IMR-90 (cell line): ENCODE measurements at regions not wholly inside any gene's neighbourhood (a gene's known extent, or its start where the extent isn't known, plus 50 kb on each side); places are given as distances from the start of the nearest gene placed in this dataset.

ENCODE experiments used
- ATAC-seq: fragments of 200-7000 bp; cut with Tn5 transposase; 2 replicates; pipeline ENCODE4 v1.9.1; 2020; ENCODE audit warnings: low read depth, mild to moderate bottlenecking, moderate library complexity
- BruUV-seq: library from RNA; stranded (reverse); fragments of 400-500 nt; replicated peaks from 2 replicates; lab custom pipeline; 2021; lab: Mats Ljungman, UMichigan
- CTCF ChIA-PET: fragments of 300-600 bp; formaldehyde crosslinking; extraction: SDS; loops from one replicate; lab custom pipeline; 2021; ENCODE audit warnings: antibody characterized with exemption; lab: Yijun Ruan, JAX
- POLR2A ChIA-PET: fragments of 300-600 bp; sonication (Branson Sonifier 250); formaldehyde crosslinking; loops from one replicate; lab custom pipeline; 2022; ENCODE audit warnings: antibody characterized with exemption; ENCODE audit not compliant: unreplicated experiment; lab: Charles Lee
- DNase-seq: peaks from one replicate; pipeline ENCODE4 v3.0.0; 2013
- H2AFZ ChIP-seq: replicated peaks from 2 replicates; pipeline ENCODE3; 2013; ENCODE audit warnings: low read length, mild to moderate bottlenecking; ENCODE audit not compliant: poor library complexity
- H2AK5ac ChIP-seq: 2 replicates; pipeline ENCODE4 v1.6.1; 2013; ENCODE audit warnings: low read depth, low read length, inconsistent platforms
- H2AK9ac ChIP-seq: replicated peaks from 2 replicates; pipeline ENCODE3; 2013; ENCODE audit warnings: mild to moderate bottlenecking, low read depth, low read length, moderate library complexity; ENCODE audit not compliant: poor library complexity
- H2BK120ac ChIP-seq: 2 replicates; pipeline ENCODE4 v1.6.1; 2013; ENCODE audit warnings: low read depth, low read length, inconsistent platforms
- H2BK15ac ChIP-seq: 3 replicates; pipeline ENCODE4 v1.6.1; 2013; ENCODE audit warnings: low read depth, low read length, inconsistent platforms
- H2BK20ac ChIP-seq: 2 replicates; pipeline ENCODE4 v1.6.1; 2013; ENCODE audit warnings: low read depth, mild to moderate bottlenecking, inconsistent platforms, low read length, moderate library complexity
- H2BK5ac ChIP-seq: 2 replicates; pipeline ENCODE4 v1.6.1; 2013; ENCODE audit warnings: mild to moderate bottlenecking, low read depth, low read length, inconsistent platforms; ENCODE audit not compliant: poor library complexity, severe bottlenecking
- H3K14ac ChIP-seq: replicated peaks from 2 replicates; pipeline ENCODE4 v1.6.1; 2013; ENCODE audit warnings: low read depth, low read length, inconsistent platforms
- H3K18ac ChIP-seq: 2 replicates; pipeline ENCODE4 v1.6.1; 2013; ENCODE audit warnings: low read depth, low read length, control low read depth
- H3K23ac ChIP-seq: 2 replicates; pipeline ENCODE4 v1.6.1; 2013; ENCODE audit warnings: low read depth, low read length, inconsistent platforms
- H3K27ac ChIP-seq: 2 replicates; pipeline ENCODE4 v1.5.1; 2013; ENCODE audit warnings: mild to moderate bottlenecking, control low read depth, low read length; ENCODE audit not compliant: insufficient read depth
- H3K27me3 ChIP-seq: 2 replicates; pipeline ENCODE4 v1.6.1; 2013; ENCODE audit warnings: low read length; ENCODE audit not compliant: control insufficient read depth, insufficient read depth
- H3K36me3 ChIP-seq: 2 replicates; pipeline ENCODE4 v1.6.1; 2013; ENCODE audit warnings: low read length, mixed read lengths; ENCODE audit not compliant: control insufficient read depth, insufficient read depth
- H3K4ac ChIP-seq: 2 replicates; pipeline ENCODE4 v1.6.1; 2013; ENCODE audit warnings: low read depth, low read length, inconsistent platforms
- H3K4me1 ChIP-seq: 2 replicates; pipeline ENCODE4 v1.6.1; 2013; ENCODE audit warnings: low read length, mixed read lengths; ENCODE audit not compliant: control insufficient read depth, insufficient read depth
- H3K4me2 ChIP-seq: 2 replicates; pipeline ENCODE4 v1.6.1; 2013; ENCODE audit warnings: low read depth, mild to moderate bottlenecking, control low read depth, low read length, moderate library complexity
- H3K4me3 ChIP-seq: 2 replicates; pipeline ENCODE4 v1.5.1; 2013; ENCODE audit warnings: low read depth, mild to moderate bottlenecking, control low read depth, low read length, moderate library complexity; ENCODE audit not compliant: insufficient read depth
- H3K56ac ChIP-seq: 2 replicates; pipeline ENCODE4 v1.6.1; 2013; ENCODE audit warnings: low read length, inconsistent platforms; ENCODE audit not compliant: insufficient read depth; ENCODE audit errors: extremely low read depth
- H3K79me1 ChIP-seq, 2 experiments: 2 replicates each; pipeline ENCODE4 v1.6.1; 2013; ENCODE audit warnings: low read length in 2 of 2, inconsistent platforms in 1 of 2, low read depth in 1 of 2
- H3K9ac ChIP-seq: 2 replicates; pipeline ENCODE4 v1.6.1; 2013; ENCODE audit warnings: low read depth, low read length, control low read depth
- H3K9me1 ChIP-seq: 2 replicates; pipeline ENCODE4 v1.6.1; 2013; ENCODE audit warnings: low read length, inconsistent platforms; ENCODE audit not compliant: insufficient read depth
- H3K9me3 ChIP-seq: 2 replicates; pipeline ENCODE4 v1.6.1; 2013; ENCODE audit warnings: low read length; ENCODE audit not compliant: control insufficient read depth, insufficient read depth
- H4K20me1 ChIP-seq: 2 replicates; pipeline ENCODE4 v1.6.1; 2013; ENCODE audit warnings: low read length, inconsistent platforms; ENCODE audit not compliant: insufficient read depth
- H4K5ac ChIP-seq: 2 replicates; pipeline ENCODE4 v1.6.1; 2013; ENCODE audit warnings: mild to moderate bottlenecking, low read depth, low read length, control low read depth
- H4K8ac ChIP-seq, 2 experiments: 2 replicates each; pipeline ENCODE4 v1.6.1; 2013; ENCODE audit warnings: low read depth in 2 of 2, low read length in 2 of 2, control low read depth in 1 of 2, inconsistent platforms in 1 of 2
- H4K91ac ChIP-seq: 2 replicates; pipeline ENCODE4 v1.6.1; 2013; ENCODE audit warnings: low read depth, low read length, inconsistent platforms; ENCODE audit not compliant: insufficient read depth
- RCOR1 ChIP-seq: IDR thresholded peaks from 2 replicates; pipeline ENCODE4 v1.6.1; 2012; ENCODE audit warnings: mild to moderate bottlenecking, low read length, improper control_type of control experiment; ENCODE audit not compliant: insufficient replicate concordance
- WGBS, 2 experiments: methylation state at CpG; one replicate each; pipeline versions ENCODE4 v1.1.5 to v1.1.7; 2013; ENCODE audit warnings: missing lambda C conversion rate in 2 of 2; ENCODE audit not compliant: insufficient read length in 1 of 2; ENCODE audit errors: extremely low coverage in 2 of 2; 5-methylcytosine and 5-hydroxymethylcytosine counted together
- dilution Hi-C: fragments of 300-500 bp; cut with HindIII; formaldehyde crosslinking; loops from one replicate; pipeline ENCODE4 v1.14.3; 2018; ENCODE audit warnings: low sequenced_read_pairs; ENCODE audit not compliant: unreplicated experiment
- in situ Hi-C: fragments of 300-500 bp; cut with MboI; formaldehyde crosslinking; loops from 3 replicates; pipeline ENCODE4 v1.14.3; 2019; ENCODE audit warnings: low sequenced_read_pairs, inconsistent platforms, mixed read lengths
- intact Hi-C: fragments of 100-400 bp; cut with micrococcal nuclease; formaldehyde crosslinking; loops from 2 replicates; pipeline ENCODE4 v1.10.0; 2022

DNA sequence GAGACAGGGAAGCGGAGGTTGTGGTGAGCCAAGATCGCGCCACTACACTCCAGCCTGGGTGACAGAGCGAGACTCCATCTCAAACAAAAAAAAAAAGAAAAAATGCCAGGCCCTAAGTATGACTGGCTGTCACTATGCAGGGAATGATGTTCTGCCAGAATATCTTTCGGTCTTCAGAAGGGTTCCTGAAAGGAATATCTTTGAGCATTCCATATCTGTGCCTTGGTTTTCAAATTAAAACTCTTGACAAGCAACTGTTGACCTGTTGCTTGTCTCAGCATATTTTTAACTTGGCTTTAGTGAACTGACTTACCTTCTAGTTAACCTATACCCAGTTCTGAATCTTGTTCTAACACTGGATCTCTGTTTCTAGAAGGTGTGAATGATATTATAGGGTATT, 953.2 kb upstream of the FAM98A start:
- H3K27ac ChIP-seq = no peak overlapping the region
- H4K20me1 ChIP-seq = no peaks in the 10 kb centered on the region
- H2BK120ac ChIP-seq = no peak overlapping the region
- no peak overlapping the region for H3K14ac ChIP-seq
- H2AK9ac ChIP-seq = no peak overlapping the region
- no peak overlapping the region for H3K4ac ChIP-seq
- H3K4me3 ChIP-seq = no peak overlapping the region
- WGBS, 2 experiments = no CpG with 5 or more reads among the region's 5 CpGs
- POLR2A ChIA-PET = no interaction called here
- dilution Hi-C loops (no loop called here), intact Hi-C loops (no loop called here), in situ Hi-C loops (no loop called here)
- H4K8ac ChIP-seq = no peak overlapping the region
- ATAC-seq (no peak), DNase-seq (no peak)
- no peak overlapping the region for H4K5ac ChIP-seq
- no peak overlapping the region for H2BK15ac ChIP-seq
- H3K23ac ChIP-seq = no peak overlapping the region
- no peak overlapping the region for H3K4me2 ChIP-seq
- CTCF ChIA-PET = no interaction called here
- H2AFZ ChIP-seq = no peak overlapping the region
- no peaks in the 10 kb centered on the region for H3K79me1 ChIP-seq
- H3K27me3 ChIP-seq = no peaks in the 10 kb centered on the region
- no peak for TF ChIP-seq RCOR1
- no peak overlapping the region for H2AK5ac ChIP-seq
- H3K9ac ChIP-seq = no peak overlapping the region
- H4K91ac ChIP-seq = no peak overlapping the region
- no peak overlapping the region for H2BK5ac ChIP-seq
- H3K56ac ChIP-seq = no peak overlapping the region
- peaks cover 6% of the 10 kb centered on the region; the same call in 1 of the 2 replicates for H3K9me3 ChIP-seq
- no peaks in the 10 kb centered on the region for H3K4me1 ChIP-seq
- H3K9me1 ChIP-seq = no peaks in the 10 kb centered on the region
- H3K18ac ChIP-seq = no peak overlapping the region
- no peak overlapping the region for H2BK20ac ChIP-seq
- no peaks in the 10 kb centered on the region for H3K36me3 ChIP-seq
- no TSS peak for BruUV-seq
